Fibroblast of lung (primary cell): ENCODE measurements at regions not wholly inside any gene's neighbourhood (a gene's known extent, or its start where the extent isn't known, plus 50 kb on each side); places are given as distances from the start of the nearest gene placed in this dataset.

Experiments
- DNase-seq, 2 donors: peaks; one replicate each; pipeline versions ENCODE4 v3.0.0 to v3.0.0-alpha.2; 2010; ENCODE audit warnings: low read depth in 2 of 2
- H2AFZ ChIP-seq: 2 replicates; pipeline ENCODE4 v1.5.1; 2012; ENCODE audit warnings: low read length, control low read depth, inconsistent platforms
- H3K27ac ChIP-seq: 2 replicates; pipeline ENCODE4 v1.5.1; 2011; ENCODE audit warnings: low read length, control low read depth; ENCODE audit not compliant: insufficient read depth
- H3K27me3 ChIP-seq: 2 replicates; pipeline ENCODE4 v1.5.1; 2011; ENCODE audit warnings: mild to moderate bottlenecking, low read length; ENCODE audit not compliant: control insufficient read depth, insufficient read depth
- H3K36me3 ChIP-seq: 2 replicates; pipeline ENCODE4 v1.5.1; 2011; ENCODE audit warnings: low read length; ENCODE audit not compliant: control insufficient read depth, insufficient read depth
- H3K4me1 ChIP-seq: 2 replicates; pipeline ENCODE4 v1.5.1; 2011; ENCODE audit warnings: low read length; ENCODE audit not compliant: control insufficient read depth, insufficient read depth; ENCODE audit errors: extremely low read depth
- H3K4me2 ChIP-seq: 2 replicates; pipeline ENCODE4 v1.5.1; 2011; ENCODE audit warnings: low read length, control low read depth; ENCODE audit not compliant: insufficient read depth; ENCODE audit errors: extremely low read depth
- H3K4me3 ChIP-seq, 4 experiments: fragments of 200-600 bp in 1 of 4; sonication (generic) in 1 of 4; replicated peaks in 1 of 4; 2 replicates each; pipeline ENCODE4 v1.5.1; 2011 to 2016; ENCODE audit warnings: low read length in 4 of 4, low read depth in 3 of 4, mild to moderate bottlenecking in 3 of 4, control low read depth in 2 of 4, inconsistent platforms in 1 of 4, mixed read lengths in 1 of 4; ENCODE audit not compliant: insufficient read depth in 1 of 4; ENCODE audit errors: control extremely low read depth in 1 of 4
- H3K79me2 ChIP-seq: 2 replicates; pipeline ENCODE4 v1.5.1; 2012; ENCODE audit warnings: mild to moderate bottlenecking, low read length, inconsistent platforms; ENCODE audit not compliant: control insufficient read depth, insufficient read depth
- H3K9ac ChIP-seq: 2 replicates; pipeline ENCODE4 v1.5.1; 2011; ENCODE audit warnings: mild to moderate bottlenecking, low read length, control low read depth; ENCODE audit not compliant: insufficient read depth
- H3K9me3 ChIP-seq: 2 replicates; pipeline ENCODE4 v1.5.1; 2012; ENCODE audit warnings: low read depth, low read length; ENCODE audit not compliant: control insufficient read depth, insufficient read depth
- H4K20me1 ChIP-seq: 2 replicates; pipeline ENCODE4 v1.5.1; 2011; ENCODE audit warnings: low read length; ENCODE audit not compliant: control insufficient read depth, insufficient read depth; ENCODE audit errors: extremely low read depth
- EZH2 ChIP-seq: IDR thresholded peaks from 2 replicates; pipeline ENCODE4 v1.5.1; 2012; ENCODE audit warnings: low read length, control low read depth, mild to moderate bottlenecking; ENCODE audit errors: missing control alignments
- TF ChIP-seq, protein P1 (sequence below), 2 donors: IDR thresholded peaks in 1 of 2; conservative IDR thresholded peaks in 1 of 2; 1 replicate in 1 of 2; 2 replicates in 1 of 2; pipeline ENCODE4 v1.5.1; 2011 to 2012; ENCODE audit warnings: low read length in 2 of 2, control low read depth in 1 of 2, inconsistent platforms in 1 of 2, low read depth in 1 of 2, mild to moderate bottlenecking in 1 of 2

DNA sequence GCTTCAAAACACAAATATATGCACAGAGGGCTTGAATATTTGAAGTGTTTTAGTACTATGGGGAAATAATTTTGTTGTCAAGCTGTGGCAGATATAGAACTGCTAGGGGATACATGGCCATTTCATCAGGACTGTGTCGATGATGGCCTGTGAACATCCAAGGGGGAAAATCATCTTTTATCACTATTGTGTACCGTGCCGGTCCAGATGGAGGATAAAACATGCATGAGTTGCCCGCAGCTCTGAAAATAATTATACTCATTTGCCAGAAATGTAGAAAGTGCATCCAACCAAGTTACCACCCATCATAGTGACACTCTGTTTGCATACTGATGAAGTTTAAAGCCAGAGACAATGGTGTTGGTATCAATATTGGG is 405.9 kb downstream of the ZSWIM6 start:
- no peak for DNase-seq
- H3K36me3 ChIP-seq, result no peaks in the 10 kb centered on the region
- no peaks in the 10 kb centered on the region for H3K27me3 ChIP-seq
- no peak for TF ChIP-seq EZH2
- TF ChIP-seq, protein P1, sequence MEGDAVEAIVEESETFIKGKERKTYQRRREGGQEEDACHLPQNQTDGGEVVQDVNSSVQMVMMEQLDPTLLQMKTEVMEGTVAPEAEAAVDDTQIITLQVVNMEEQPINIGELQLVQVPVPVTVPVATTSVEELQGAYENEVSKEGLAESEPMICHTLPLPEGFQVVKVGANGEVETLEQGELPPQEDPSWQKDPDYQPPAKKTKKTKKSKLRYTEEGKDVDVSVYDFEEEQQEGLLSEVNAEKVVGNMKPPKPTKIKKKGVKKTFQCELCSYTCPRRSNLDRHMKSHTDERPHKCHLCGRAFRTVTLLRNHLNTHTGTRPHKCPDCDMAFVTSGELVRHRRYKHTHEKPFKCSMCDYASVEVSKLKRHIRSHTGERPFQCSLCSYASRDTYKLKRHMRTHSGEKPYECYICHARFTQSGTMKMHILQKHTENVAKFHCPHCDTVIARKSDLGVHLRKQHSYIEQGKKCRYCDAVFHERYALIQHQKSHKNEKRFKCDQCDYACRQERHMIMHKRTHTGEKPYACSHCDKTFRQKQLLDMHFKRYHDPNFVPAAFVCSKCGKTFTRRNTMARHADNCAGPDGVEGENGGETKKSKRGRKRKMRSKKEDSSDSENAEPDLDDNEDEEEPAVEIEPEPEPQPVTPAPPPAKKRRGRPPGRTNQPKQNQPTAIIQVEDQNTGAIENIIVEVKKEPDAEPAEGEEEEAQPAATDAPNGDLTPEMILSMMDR (conservative IDR thresholded peaks at IDR 0.05 in 1 of 2, IDR thresholded peaks at IDR 0.05 in 1 of 2; ENCODE audit: low read depth in 1 of 2, low read length in 2 of 2), result no peak
- H3K4me3 ChIP-seq, result no peak overlapping the region
- no peak overlapping the region for H3K27ac ChIP-seq
- no peaks in the 10 kb centered on the region for H4K20me1 ChIP-seq
- H3K4me2 ChIP-seq, result no peak overlapping the region
- no peaks in the 10 kb centered on the region for H3K9me3 ChIP-seq
- no peak overlapping the region for H3K9ac ChIP-seq
- H3K4me1 ChIP-seq, result no peaks in the 10 kb centered on the region
- H2AFZ ChIP-seq, result no peak overlapping the region
- no peaks in the 10 kb centered on the region for H3K79me2 ChIP-seq

DNA sequence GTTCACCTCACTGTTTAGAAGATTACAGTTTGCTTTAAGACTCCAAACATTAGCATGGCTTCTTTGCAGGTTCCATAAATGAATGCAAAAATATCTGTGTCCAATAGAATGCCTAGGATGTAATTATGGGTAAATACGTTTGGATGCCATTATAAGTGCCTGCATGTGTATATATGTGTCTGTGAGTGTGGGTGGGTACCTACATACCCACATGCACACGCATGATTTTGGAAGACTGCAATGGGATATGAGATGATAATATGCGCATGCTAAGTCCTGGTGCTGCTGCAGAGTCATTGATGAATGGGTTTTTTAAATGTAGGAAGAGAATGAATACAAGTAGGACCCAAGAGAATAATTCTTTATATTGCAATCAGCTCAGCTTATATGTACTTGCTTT is 406.4 kb downstream of the ZSWIM6 start:
- Histone ChIP-seq H3K27me3 (no peaks in the 10 kb centered on the region), H3K79me2 (no peaks in the 10 kb centered on the region), H3K9me3 (no peaks in the 10 kb centered on the region), H3K9ac (no peak overlapping the region), H3K4me1 (no peaks in the 10 kb centered on the region), H3K36me3 (no peaks in the 10 kb centered on the region), H3K4me3 (no peak overlapping the region), H4K20me1 (no peaks in the 10 kb centered on the region), H3K27ac (no peak overlapping the region), H2AFZ (no peak overlapping the region), H3K4me2 (no peak overlapping the region)
- DNase-seq, result no peak
- TF ChIP-seq EZH2, result no peak
- TF ChIP-seq, protein P1 (conservative IDR thresholded peaks at IDR 0.05 in 1 of 2, IDR thresholded peaks at IDR 0.05 in 1 of 2; ENCODE audit: low read depth in 1 of 2, low read length in 2 of 2), result no peak

DNA sequence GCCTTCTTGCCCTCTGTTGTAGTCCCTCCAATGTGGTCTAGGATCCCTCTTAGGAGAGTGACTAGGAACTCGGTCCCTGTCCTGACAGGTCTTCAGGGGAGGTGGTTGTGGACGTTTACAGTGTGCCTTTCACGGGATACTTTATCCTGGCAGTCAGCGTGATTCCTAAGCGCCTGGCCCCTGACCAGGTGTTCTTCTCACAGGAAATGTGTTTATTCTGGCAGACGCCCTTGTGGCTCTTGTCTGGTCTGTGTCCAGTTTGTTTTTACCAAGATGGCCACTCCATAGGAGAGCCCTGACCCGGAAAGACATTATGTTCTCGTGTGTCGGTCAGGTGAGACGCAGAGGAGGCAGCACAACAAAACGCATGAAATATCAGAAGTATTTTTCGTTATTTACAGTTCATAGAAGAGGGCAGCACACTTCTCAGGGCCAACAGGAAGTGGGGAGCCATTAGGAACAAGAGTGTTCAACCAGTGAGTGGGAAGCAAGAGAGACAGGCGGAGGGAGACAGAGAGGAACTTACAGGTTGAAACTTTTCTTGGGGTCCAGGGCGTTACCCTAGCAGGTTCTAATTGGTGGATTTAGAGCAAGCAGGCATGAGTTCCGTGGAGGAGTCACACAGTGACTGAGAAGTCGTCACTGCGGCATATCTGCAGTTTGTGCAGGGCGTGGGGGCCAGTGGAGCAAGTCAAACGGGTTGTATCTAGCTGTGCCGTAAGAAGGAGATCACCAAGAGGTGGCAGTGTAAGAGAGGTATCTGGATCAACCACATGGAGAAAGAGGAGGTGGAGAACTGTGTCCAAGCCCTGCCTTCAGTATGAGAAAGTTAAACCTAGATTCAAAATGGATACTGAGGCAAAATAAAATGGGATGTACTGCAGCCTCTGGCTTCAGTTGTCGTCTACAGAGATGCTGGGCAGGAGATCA is 412.9 kb downstream of the ZSWIM6 start:
- H3K27ac ChIP-seq, result no peak overlapping the region
- no peak overlapping the region for H2AFZ ChIP-seq
- H3K4me1 ChIP-seq, result no peaks in the 10 kb centered on the region
- no peaks in the 10 kb centered on the region for H4K20me1 ChIP-seq
- no peak overlapping the region for H3K4me2 ChIP-seq
- no peaks in the 10 kb centered on the region for H3K79me2 ChIP-seq
- no peak overlapping the region for H3K4me3 ChIP-seq
- H3K27me3 ChIP-seq, result no peaks in the 10 kb centered on the region
- no peaks in the 10 kb centered on the region for H3K36me3 ChIP-seq
- H3K9ac ChIP-seq, result no peak overlapping the region
- H3K9me3 ChIP-seq, result no peaks in the 10 kb centered on the region
- no peak for DNase-seq
- TF ChIP-seq EZH2, result no peak
- TF ChIP-seq, protein P1 (conservative IDR thresholded peaks at IDR 0.05 in 1 of 2, IDR thresholded peaks at IDR 0.05 in 1 of 2; ENCODE audit: low read depth in 1 of 2, low read length in 2 of 2), result no peak
